ENCODE measurements at regions not wholly inside any gene's neighbourhood (a gene's known extent, or its start where the extent isn't known, plus 50 kb on each side); places are given as distances from the start of the nearest gene placed in this dataset.
"Not testable (repeated sequence)": the region's sequence is repeated elsewhere in the genome, so short reads cannot be mapped to it uniquely, and the experiment has no call there.

GRCh38 chr20:43355610-43356009, 102.1 kb upstream of the SRSF6 start:
- no peak overlapping the region for H3K4me3 ChIP-seq (replicated peaks in 1 of 2; ENCODE audit: low read depth in 2 of 2, low read length in 2 of 2)
- TF ChIP-seq CTCF (IDR thresholded peaks at IDR 0.05; ENCODE audit: low read depth, low read length), result no peak
- no peak for DNase-seq (ENCODE audit: low read depth in 2 of 2)

- no peak for DNase-seq (ENCODE audit: low read depth in 2 of 2)
- H3K4me3 ChIP-seq (replicated peaks in 1 of 2; ENCODE audit: low read depth in 2 of 2, low read length in 2 of 2), result no peak overlapping the region
- TF ChIP-seq CTCF (IDR thresholded peaks at IDR 0.05; ENCODE audit: low read depth, low read length), result no peak
These were observed 104.7 kb upstream of the SRSF6 start for GRCh38 chr20:43352996-43353395.

GRCh38 chr20:43350694-43351093, 107.0 kb upstream of the SRSF6 start:
- not testable (repeated sequence) for H3K4me3 ChIP-seq (replicated peaks in 1 of 2; ENCODE audit: low read depth in 2 of 2, low read length in 2 of 2); DNase-seq (ENCODE audit: low read depth in 2 of 2)

GRCh38 chr20:43349841-43350240, 107.9 kb upstream of the SRSF6 start:
- TF ChIP-seq CTCF (IDR thresholded peaks at IDR 0.05; ENCODE audit: low read depth, low read length), result no peak
- H3K4me3 ChIP-seq (replicated peaks in 1 of 2; ENCODE audit: low read depth in 2 of 2, low read length in 2 of 2), result no peak overlapping the region
- DNase-seq (ENCODE audit: low read depth in 2 of 2), result no peak

GRCh38 chr20:43347839-43348238, 109.9 kb upstream of the SRSF6 start:
- H3K4me3 ChIP-seq (replicated peaks in 1 of 2; ENCODE audit: low read depth in 2 of 2, low read length in 2 of 2); DNase-seq (ENCODE audit: low read depth in 2 of 2): not testable (repeated sequence)

- TF ChIP-seq CTCF (IDR thresholded peaks at IDR 0.05; ENCODE audit: low read depth, low read length), result no peak
- no peak overlapping the region for H3K4me3 ChIP-seq (replicated peaks in 1 of 2; ENCODE audit: low read depth in 2 of 2, low read length in 2 of 2)
- DNase-seq (ENCODE audit: low read depth in 2 of 2), result no peak
These were observed 112.0 kb upstream of the SRSF6 start for GRCh38 chr20:43345676-43346075.

- no peak for TF ChIP-seq CTCF (IDR thresholded peaks at IDR 0.05; ENCODE audit: low read depth, low read length)
- no peak overlapping the region for H3K4me3 ChIP-seq (replicated peaks in 1 of 2; ENCODE audit: low read depth in 2 of 2, low read length in 2 of 2)
- no peak for DNase-seq (ENCODE audit: low read depth in 2 of 2)
These were observed 116.2 kb upstream of the SRSF6 start for GRCh38 chr20:43341511-43341910.

GRCh38 chr20:43337036-43337435, 120.7 kb upstream of the SRSF6 start:
- H3K4me3 ChIP-seq (replicated peaks in 1 of 2; ENCODE audit: low read depth in 2 of 2, low read length in 2 of 2), result no peak overlapping the region
- no peak for DNase-seq (ENCODE audit: low read depth in 2 of 2)
- no peak for TF ChIP-seq CTCF (IDR thresholded peaks at IDR 0.05; ENCODE audit: low read depth, low read length)
